ENCODE measurements at regions not wholly inside any gene's neighbourhood (a gene's known extent, or its start where the extent isn't known, plus 50 kb on each side); places are given as distances from the start of the nearest gene placed in this dataset.
"Not testable (repeated sequence)": the region's sequence is repeated elsewhere in the genome, so short reads cannot be mapped to it uniquely, and the experiment has no call there.

DNA sequence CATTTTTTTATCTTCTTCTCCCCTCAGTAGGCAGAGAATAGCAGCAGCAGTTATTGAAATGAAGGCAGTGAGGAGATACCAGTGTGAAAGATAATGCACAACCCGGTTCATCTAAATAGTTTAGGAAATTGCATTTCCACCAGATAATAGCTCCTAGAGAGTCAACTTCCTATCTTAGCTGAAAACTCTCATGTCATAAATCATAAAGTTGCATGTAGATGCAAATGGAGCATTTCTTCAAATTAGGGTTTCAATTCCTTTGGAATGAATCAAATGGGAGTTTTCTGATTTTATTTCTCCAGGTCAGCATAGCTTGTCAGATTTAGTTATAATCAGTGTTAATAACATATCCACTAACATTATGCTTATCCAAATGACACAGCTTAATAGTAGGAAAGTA, 335.3 kb downstream of the CNTNAP4 start:
- DNase-seq, result no peak

DNA sequence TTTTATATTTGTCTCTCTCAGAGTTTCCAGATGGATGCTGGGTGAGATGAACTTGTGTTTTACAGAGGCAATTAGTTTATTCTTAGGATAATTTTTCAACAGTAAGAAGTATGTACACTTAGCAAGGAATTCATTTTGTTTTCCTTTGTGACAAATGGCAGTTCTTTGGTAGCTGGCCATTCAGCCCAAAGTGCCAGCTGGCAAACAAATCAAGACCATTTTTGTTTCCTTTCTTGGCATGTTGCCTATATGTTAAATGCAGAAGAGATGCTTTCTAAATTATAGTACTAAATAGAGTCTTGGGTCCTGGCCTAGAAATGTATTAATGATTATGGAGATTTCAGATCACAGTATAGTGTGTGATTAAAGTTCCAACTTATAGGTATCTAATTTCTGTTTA, 337.1 kb downstream of the CNTNAP4 start:
- DNase-seq, result peak; percentile 58

DNA sequence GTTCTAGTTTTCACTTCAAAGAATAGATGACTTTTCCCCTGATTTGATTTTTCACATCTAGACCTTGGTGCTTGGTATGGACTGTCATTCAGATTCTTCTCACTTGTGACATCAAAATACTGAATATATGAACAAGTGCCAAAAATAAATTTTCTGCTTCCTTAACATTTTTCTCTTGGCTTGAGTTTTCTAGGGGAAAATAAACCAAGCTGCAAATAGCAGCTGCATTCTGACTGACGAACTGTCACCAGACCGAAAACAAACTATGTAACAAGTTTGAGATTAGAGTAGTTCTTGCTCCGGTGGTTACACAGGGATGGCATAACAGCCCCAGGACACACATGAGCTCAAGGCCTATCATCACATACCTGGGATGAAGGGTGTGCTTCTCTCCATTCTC, 345.7 kb downstream of the CNTNAP4 start:
- DNase-seq, result no peak

DNA sequence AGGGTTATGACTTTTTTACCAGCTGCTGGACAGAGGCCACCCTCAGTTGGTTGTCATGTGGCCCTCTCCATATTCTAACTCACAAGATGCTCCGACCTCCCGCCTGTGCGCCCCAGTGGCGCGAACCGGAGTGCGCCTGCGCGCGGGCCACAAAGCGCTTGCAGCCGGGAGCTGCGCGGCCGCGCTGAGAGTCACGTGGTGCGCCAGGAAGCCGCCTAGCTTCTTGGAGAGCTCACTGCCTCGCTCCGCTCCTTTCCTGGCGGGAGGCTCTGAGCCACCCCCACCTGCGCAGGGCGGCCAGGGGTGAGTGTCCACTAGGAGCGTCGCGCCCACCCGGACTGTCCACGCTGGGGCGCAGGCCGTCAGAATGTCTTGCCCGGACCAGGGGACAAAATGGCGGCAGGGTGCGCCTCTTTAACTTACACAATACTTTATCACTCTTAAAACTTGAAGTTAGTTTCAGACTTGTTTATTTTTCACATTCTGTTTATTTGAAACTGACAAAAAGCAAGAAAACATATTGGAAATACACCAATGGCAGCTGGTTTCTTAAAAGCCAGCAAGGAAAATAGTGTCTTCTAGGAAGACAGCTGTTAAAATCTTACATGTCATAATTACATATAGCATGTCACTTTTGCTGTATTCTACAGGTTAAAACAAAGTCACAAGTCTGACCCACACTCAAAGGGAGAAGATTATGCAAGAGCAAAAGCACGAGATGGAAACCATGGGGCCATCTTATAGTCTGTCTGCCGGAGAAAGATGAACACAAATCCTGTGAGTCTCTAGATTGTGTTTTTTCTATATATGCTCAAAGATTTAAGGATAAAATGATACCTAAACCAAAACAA, 357.9 kb downstream of the CNTNAP4 start:
- DNase-seq, result no peak

DNA sequence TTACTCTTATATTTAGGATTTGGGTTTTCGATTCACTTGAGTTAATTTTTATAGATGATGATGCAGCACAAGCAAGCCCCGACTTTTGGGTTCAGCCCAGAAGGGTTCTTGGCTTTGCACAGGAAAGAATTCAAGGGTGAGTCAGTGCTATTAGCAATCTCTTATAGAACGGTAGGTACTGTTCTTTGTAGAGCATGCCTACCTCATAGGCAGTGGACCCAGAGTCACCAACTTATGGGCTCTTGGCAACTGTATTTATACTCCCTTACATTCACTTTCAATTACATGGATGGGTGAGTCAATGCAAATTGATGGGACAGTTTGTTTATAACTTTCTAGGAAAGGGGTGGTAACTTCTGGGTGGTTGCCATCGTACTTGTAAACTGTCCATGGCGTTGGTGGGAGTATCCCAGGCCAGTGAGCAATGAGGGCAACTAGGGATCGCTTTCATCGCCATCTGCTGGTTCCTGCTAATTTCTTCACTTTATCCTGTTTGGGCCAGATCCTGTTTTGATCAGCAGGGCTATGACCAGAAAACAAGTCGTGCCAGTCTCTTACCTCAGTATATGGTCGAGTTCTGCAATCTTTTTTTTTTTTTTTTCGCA, 362.6 kb downstream of the CNTNAP4 start:
- DNase-seq, result no peak

DNA sequence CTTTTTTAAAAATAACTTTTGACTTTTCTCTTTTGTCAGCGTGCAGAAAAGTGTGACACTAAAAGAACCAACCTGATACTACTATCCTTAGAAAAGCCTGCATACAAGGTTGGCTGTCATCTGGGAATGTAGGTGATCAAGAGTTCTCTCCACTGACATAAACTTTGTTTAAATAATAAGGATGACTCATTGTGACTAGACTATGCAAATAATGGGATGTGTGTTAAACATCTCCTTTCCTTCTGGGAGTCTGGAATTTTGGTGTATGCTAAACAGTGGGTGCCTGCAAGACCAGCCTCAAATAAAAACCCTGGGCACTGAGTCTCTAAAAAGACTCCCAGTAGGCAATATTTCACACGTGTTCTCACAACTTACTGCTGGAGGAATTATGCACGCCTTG, 373.4 kb downstream of the CNTNAP4 start:
- DNase-seq, result no peak

DNA sequence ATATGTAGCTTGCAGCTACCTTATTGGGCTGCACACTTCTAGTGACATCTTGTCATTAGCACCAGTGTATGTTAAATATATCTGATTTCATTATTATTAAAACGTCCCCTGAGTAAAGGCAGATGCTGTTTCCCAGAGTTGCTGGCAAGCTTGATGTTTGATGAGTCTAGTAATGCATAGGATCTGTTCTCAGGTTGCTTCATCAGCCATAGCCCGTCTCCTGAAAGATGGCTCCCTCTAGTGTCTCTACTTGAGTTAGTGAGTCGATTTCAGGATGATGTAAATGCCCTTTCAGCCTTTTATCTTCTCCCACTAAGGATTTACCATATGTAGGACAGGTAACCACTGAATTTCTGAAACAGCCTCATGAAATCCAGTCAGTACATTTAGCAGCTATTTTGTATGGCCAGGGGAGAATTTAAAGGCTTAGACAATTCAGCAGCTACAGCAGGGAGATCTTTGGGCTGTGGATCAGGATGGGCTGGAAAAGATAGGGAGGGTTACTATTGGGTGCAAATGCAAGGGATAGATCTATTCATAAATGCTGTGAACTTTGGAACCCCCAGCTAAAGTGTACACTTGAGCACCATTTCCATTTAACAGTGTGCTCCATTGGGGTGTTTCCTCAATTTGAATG, 376.3 kb downstream of the CNTNAP4 start:
- DNase-seq, result peak; percentile 95

DNA sequence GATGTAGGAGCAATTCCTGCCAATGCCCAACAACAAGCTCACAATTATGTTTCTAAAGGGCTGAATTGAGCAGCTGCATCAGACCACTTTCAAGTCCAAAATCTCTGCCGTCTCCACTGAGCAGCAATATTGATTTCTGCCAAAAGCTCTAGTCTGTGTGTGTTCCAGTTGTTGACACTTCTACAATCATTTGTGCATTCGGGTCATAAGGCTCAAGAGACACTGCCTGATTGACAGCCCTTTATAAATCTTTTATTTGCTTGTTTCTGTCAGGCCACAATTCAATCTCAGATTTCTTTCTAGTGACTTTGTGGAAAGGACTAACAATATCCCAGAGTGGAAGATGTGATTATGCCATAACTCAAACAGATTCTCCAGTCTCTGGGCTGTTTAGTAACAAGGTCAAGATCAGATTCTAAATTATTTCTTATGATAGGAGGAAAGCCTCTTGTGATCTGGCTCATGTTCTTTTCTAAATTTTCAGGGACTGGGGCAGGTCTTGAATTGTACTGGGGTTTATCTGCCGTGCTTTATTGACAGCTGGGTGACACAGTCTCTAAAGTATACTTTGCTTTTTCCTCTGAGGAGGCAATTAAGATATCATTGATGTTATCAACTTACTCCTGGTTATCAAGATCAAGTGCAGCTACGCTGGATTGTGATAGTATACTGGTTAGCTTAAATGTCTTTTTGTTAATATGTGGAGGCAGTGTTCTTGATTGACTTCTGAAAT, 377.1 kb downstream of the CNTNAP4 start:
- no peak for DNase-seq

GRCh38 chr16:76656994-76657393, 379.8 kb downstream of the CNTNAP4 start:
- DNase-seq, result no peak

GRCh38 chr16:76661691-76662235, 384.6 kb downstream of the CNTNAP4 start:
- DNase-seq, result no peak

- no peak for DNase-seq
Observed at GRCh38 chr16:76665571-76666275, 388.5 kb downstream of the CNTNAP4 start.

DNA sequence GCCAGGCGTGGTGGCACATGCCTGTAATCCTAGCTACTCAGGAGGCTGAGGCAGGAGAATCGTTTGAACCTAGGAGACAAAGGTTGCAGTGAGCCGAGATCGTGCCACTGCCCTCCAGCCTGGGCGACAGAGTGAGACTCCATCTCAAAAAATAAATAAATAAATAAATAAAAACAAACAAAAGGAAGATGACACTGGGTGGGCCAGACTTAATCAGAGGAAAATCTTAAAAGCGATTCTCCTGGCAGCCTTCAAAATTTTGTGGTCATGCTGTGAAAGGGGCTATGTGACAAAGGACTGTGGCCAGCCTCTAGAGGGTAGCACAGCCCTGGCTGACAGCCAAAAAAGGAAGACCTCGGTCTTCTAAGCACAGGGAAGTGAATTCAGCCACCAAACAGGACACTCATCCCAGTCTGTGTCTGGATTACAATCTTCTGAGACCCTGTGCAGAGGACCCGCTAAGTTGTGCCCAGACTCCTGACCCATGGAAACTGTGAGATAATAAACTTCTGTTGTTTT, 391.1 kb downstream of the CNTNAP4 start:
- no peak for DNase-seq

GRCh38 chr16:76669288-76669687, 392.1 kb downstream of the CNTNAP4 start:
- DNase-seq, result no peak

- no peak for DNase-seq
Observed at GRCh38 chr16:76670125-76670857, 393.1 kb downstream of the CNTNAP4 start.

DNA sequence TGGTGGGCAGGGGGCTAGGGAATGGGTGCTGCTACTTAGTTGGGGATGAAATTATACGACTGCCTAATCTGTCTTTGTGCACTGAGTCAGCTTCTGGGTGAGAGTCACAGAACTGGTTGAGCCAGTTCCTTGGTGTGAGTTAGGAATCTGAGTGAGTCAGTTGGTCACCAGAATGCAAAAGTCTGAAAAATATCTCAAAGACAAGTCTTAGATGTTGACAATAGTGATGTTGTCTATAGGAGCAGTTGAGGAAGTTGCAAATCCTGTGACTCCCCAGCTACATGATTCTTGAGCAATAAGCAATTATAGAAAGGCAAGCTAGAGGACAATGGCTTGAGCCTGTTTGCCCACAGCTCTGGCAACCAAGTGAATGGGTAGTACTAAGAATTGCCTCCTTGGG, 399.2 kb downstream of the CNTNAP4 start:
- DNase-seq, result no peak

- DNase-seq, result no peak
Observed at GRCh38 chr16:76681296-76681695, 404.1 kb downstream of the CNTNAP4 start.

DNA sequence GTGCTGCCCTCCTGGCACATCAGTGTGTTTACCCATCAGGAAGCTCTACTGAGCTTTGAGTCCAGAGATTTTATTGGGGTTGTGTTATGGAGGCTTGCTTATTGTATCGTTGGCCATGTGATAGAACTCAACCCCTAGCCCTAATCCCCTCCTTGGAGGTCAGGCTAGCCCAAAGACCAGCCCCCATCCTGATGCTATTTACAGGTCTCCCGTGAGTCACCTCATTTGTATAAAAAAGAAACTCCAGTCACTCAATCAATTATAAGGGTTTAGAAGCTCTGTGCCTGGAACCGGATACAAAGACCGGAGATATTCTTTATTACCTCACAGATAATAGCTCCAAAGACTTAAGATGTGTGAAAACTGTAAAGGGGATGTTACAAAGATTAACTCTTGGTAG, 405.9 kb downstream of the CNTNAP4 start:
- no peak for DNase-seq

GRCh38 chr16:76696876-76697275, 419.7 kb downstream of the CNTNAP4 start:
- DNase-seq, result no peak

GRCh38 chr16:76705892-76706291, 428.7 kb downstream of the CNTNAP4 start:
- no peak for DNase-seq

DNA sequence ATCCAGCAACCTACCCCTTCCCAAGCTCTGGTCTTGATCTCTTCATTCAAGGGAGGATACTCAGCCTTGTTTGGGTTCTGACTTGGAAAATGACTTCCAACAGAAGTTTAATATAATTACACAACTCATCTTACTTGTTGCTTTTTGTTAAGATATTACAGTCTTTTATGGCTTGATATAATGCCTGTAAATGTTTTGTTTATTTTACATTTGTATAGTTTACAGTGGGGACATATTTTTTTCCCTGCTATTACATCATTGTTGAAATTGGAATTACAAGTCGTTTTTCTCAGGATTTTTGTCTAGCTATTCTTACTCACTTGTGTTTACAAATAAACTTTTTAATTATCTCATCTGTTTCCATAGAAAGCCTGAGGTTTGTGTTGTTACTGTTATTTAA, 436.0 kb downstream of the CNTNAP4 start:
- DNase-seq, result no peak

DNA sequence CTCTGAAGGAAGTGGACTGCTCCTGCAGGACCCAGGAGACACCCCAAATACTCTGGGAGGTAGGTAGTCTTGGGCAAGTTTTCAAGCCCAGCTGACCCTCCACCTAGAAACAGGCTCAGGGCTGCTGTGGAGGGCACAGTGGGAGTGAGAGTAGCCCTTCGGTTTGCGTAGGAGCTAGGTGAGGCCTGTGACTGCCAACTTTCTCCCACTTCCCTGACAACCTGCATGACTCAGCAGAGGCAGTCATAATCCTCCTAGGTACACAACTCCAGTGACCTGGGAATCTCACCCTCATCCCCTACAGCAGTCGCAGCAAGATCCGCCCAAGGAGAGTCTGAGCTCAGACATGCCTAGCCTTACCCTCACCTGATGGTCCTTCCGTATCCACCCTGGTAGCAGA, 439.1 kb downstream of the CNTNAP4 start:
- DNase-seq, result not testable (repeated sequence)

DNA sequence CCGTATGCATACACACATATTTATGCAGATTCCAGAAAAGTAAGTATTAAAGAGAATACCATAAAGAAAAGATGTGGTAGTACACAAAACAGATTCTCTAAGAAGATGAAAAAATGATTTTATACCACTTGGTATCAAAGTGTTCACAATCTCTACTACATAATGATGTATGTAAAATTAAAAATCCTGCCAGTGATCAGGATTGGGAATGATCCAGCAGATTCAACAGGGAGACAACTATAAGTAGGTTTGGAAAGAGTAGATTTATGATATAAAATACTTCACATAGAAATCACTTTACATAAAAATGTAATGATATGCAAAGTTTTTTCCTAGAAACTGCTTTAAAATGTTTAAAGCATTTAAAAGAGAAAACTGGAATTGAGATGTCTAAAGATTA, 447.0 kb downstream of the CNTNAP4 start:
- no peak for DNase-seq

Measured in NCI-H1694 (cell line).